Middle frontal gyrus (tissue), 1 donor: ENCODE measurements at regions not wholly inside any gene's neighbourhood (a gene's known extent, or its start where the extent isn't known, plus 50 kb on each side); places are given as distances from the start of the nearest gene placed in this dataset.
A peak's percentile ranks its signal among the peaks of the same experiment; 100 is the strongest.
"Not testable (repeated sequence)": the region's sequence is repeated elsewhere in the genome, so short reads cannot be mapped to it uniquely, and the experiment has no call there.

Experiments used
- DNase-seq: peaks from one replicate; pipeline ENCODE4 v3.0.0-alpha.2; 2015; ENCODE audit warnings: low spot score; ENCODE audit errors: extremely low spot score

DNA sequence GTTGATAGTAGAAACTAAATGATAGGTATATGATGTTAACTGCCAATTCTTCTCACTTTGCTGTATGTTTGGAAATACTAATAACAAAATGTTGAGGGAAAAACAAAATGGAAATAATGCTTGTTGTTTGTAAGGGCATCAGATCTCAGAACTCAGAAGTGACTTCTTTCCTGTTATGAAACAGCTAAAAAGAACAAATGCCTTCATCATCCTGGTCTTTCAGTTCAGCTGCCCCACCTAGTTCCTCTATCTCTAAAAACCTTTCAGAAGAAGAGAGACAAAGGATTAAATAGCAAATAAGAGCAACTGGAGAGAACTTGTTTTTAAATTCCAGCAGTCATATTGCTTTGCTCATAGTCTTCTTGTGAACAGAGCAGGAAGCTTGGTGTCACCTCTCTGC lies 345.3 kb upstream of the NCAM1 start:
- no peak for DNase-seq

- no peak for DNase-seq
Measured at GRCh38 chr11:112616327-112617097, 344.7 kb upstream of the NCAM1 start.

- no peak for DNase-seq
Measured at GRCh38 chr11:112617098-112617425, 344.2 kb upstream of the NCAM1 start.

DNA sequence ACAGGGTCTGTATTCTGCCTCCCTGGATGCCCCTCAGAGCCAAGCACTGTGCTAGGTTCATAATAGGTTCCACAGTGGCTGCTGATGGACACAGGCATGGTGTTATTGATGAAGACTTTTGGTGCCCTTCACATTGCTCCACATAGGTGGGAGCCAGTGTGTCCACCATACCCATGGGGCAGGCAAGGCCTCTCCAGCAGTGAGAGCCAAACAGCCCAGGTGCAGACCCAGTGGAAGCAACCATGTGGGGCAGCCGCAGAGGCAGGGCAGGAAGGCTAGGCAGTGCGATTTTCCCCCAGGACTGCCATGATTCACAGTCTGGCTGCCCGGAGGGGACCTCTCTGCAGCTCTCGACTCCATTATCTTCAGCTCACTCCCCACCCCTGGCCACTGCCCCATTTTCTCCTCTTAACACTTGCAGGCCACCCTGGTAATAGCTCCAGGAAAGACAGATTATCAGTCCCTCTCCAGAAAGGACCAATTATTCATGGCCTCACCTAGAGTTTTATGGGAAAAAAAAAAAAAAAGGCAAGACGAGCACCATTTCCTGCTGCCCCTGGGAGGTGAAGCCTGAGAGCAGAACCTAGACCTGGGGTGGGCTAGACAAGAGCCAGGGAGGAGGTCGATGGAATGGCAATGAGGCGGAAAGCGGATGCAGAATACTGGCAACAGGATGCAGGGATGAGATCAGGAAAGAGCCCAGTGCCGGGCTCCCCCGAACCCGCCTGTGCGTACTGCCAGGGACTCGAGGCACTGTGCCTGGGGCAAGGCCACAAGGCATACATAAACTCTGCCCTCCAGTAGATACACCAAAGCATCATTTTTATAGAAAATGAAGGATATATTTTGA lies 343.0 kb upstream of the NCAM1 start:
- no peak for DNase-seq

GRCh38 chr11:112619106-112619505 lies 342.1 kb upstream of the NCAM1 start:
- no peak for DNase-seq

- no peak for DNase-seq
Measured at GRCh38 chr11:112620621-112621394, 340.4 kb upstream of the NCAM1 start.

DNA sequence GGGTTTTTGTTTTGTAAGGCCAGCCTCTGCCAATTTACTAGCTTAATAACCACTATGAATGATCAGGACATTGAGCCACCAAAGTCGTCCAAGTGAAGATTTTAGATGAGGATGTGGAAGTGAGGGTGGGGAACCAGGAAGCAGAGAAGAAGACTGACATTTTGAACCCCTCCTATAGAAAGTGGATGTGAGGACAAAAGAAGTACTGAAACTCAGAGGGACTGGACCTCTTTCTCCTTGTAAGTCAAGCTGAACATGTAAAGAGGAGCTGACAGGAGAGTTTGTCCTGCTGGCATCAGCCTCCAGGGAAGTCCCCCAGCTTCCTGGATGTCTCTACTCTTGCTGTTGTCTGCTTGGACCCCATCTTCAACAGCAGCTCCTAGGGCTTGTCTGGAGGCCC lies 338.2 kb upstream of the NCAM1 start:
- no peak for DNase-seq

DNA sequence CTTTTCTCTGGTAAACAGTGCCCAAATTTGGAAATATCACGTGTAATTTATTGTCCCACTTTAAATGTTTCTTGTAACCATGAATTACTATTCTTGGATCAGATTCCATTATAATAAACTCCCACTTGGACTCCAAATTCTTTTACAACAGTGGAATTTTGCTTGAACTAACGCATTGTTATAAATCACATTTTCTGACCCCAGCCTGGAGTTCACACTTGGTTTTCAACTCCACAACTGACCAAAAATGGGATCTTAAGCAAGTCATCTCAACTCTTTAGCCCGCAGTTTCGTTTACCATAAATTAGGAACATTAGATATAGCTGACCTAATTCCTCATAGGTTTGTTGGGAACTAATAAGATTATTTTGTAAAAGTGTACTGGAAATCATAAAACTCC lies 336.8 kb upstream of the NCAM1 start:
- no peak for DNase-seq

GRCh38 chr11:112624971-112625370 lies 336.2 kb upstream of the NCAM1 start:
- not testable (repeated sequence) for DNase-seq

GRCh38 chr11:112625814-112626213 lies 335.4 kb upstream of the NCAM1 start:
- no peak for DNase-seq

GRCh38 chr11:112626731-112627130 lies 334.5 kb upstream of the NCAM1 start:
- DNase-seq: no peak

DNA sequence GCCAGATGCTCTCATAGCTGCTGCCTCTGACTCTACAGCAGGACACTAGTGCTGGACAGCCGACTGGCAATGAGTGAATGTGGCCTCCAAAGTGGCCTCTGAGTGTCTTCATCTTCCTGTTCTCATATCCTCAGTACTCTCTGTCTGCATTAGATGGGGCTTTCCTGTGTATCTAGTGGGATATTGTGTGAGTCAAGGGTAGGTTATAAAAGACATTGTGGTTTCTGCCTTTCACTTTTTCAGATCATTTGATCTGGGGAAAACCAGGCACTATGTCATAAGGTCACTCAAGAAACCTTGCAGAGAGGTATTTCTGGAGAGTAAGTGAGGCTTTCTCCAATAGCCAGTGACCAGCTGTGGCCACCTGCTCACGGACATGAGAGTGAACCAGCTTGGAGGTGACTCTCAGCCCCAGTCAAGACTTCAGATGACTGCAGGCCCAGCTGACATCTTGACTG lies 333.6 kb upstream of the NCAM1 start:
- no peak for DNase-seq

DNA sequence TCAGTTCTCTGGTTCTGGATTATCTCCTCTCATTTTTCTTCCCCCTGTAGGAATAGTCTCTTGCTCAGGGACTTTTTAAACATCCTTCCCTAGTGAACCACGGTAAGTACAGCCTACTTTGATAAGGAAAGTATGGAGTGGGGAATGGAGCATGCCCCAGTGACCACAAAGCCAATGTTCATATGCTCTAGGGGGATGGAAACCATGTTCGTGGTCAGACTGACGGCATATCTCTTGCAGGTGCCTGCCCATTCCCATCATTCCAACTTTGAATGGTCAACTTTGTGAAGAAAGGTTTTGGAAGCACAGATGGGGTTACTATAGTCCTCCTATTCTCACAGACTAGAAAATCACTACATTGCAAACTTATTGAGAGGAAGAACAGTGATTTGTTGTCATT lies 332.5 kb upstream of the NCAM1 start:
- no peak for DNase-seq

DNA sequence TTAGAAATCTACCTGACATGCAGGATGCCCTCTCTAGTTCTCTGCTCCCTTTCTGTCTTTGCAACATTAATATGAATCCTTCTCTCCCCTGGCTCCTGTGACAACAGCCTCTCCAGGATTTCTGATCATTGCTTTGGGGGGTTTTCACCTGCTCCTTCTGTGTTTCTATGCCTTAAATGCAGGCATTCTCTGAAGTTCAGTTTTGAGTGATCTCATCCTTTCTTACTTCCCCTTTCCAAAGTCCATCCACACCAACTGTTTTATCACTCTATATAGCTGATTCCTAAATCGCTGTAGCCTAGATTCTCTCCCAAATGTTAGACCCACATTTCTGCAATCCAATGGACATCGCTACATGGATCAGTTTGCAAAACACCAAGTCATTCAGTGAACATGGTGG lies 330.7 kb upstream of the NCAM1 start:
- DNase-seq: no peak

DNA sequence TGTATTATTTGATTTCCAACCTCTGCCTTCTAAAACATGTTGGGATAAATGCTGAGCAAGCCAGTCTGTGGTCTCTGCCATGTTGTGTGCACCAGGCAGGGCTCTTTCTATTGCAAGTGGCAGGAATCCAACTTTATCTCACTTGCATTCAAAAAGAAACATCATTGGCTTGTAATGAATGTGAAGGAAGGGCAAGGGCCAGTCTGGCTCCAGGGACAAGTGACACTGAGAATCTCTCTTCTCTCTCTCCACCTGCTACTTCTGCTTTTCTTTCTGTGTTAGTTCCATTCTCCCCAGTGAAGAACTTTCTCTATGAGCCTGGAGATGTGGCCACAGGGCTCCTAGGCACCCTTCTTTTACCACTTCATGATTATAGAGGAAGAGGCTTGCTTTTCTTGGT lies 329.9 kb upstream of the NCAM1 start:
- DNase-seq: no peak

- no peak for DNase-seq
Measured at GRCh38 chr11:112632866-112633505, 328.2 kb upstream of the NCAM1 start.

DNA sequence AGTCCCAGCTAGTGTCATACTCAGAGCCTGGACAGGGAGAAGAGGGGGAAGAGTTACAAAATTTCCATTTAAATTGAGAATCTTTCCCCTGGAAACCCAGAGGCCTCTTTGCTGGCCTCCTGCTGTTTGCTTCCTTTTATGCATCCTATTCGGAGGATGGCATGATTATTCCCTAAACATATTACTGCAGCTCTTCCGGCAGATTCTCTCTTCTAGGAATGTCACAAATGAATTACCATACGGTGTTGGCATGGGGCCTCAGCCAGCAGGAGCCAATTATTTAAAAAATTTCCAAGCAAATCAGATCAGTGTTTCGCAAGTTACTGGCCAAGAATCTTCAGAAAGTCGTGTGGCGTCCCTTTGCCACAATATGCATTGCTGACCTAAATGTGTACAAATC lies 326.7 kb upstream of the NCAM1 start:
- no peak for DNase-seq

DNA sequence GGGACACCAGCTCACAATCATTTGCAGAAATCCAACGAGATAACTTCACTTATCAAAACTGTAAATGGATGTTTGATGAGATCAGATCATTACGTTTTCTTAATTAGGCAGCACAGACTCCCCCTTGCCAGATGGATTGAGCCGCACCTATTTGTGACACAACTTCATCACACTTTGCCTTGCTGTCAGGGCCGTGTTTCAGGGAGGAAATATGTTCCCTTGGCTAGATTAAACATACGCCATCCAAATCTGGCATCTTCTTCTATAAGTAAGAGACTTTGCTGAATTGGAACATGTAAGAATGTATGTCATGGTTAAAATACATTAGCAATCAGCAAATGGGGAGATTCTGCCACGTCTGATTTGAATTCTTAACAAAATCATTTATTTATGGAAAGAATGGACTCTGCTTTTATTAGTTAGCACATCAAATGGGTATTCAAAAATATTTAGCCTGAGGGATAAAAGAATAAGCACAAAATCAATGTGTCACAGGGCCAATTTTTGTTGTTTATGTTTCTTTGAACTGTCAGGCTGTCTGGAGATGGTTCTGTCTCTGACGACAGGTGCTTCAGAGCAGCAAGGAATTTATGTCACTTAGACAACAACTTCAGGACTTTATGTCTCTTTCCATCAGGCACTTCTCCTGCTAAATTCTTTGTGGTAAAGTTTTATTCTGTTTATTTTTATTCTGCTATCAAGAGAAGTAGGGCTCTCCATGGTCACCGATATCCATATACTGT lies 326.1 kb upstream of the NCAM1 start:
- DNase-seq: no peak

- peak; percentile 79 for DNase-seq
Measured at GRCh38 chr11:112637076-112637475, 324.1 kb upstream of the NCAM1 start.

DNA sequence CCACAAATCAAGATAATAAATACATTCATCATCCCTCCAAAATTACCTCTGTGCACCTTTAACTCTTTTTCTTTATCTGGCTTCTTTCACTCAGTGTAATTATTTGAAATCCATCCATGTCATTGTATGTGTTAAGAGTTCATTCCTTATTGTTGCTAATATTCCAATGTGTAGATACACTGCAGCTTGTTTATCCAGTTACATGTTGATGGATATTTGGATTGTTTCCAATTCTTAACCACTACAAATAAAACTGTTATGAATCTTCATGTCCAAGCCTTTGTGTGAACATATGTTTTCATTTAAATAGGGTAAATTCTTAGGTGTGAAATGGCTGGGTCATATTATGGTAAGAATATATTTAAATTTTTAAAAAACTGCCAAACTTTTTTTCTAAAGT lies 323.3 kb upstream of the NCAM1 start:
- no peak for DNase-seq

GRCh38 chr11:112639469-112639868 lies 321.8 kb upstream of the NCAM1 start:
- no peak for DNase-seq
